SU-DHL-6 (cell line): ENCODE measurements at regions not wholly inside any gene's neighbourhood (a gene's known extent, or its start where the extent isn't known, plus 50 kb on each side); places are given as distances from the start of the nearest gene placed in this dataset.

Experiments
- H2AFZ ChIP-seq: fragments of 200-600 bp; sonication (generic); 2 replicates; pipeline ENCODE4 v1.6.1; 2014; ENCODE audit warnings: low read depth, mild to moderate bottlenecking, moderate library complexity, mixed read lengths, antibody characterized with exemption, low read length; ENCODE audit not compliant: severe bottlenecking
- H3F3A ChIP-seq: fragments of 200-600 bp; shearing (Covaris generic); 2 replicates; pipeline ENCODE4 v1.6.0; 2016; ENCODE audit warnings: antibody characterized with exemption, mild to moderate bottlenecking; ENCODE audit not compliant: insufficient read depth
- H3K27ac ChIP-seq: fragments of 200-600 bp; sonication (generic); 2 replicates; pipeline ENCODE4 v1.5.1; 2016; ENCODE audit warnings: low read depth, mild to moderate bottlenecking, low read length, moderate library complexity, mixed read lengths
- H3K27me3 ChIP-seq: fragments of 200-600 bp; sonication (generic), shearing (Covaris generic); 2 replicates; pipeline ENCODE4 v1.6.0; 2014; ENCODE audit warnings: mild to moderate bottlenecking, low read length
- H3K36me3 ChIP-seq: fragments of 200-600 bp; sonication (generic); 2 replicates; pipeline ENCODE4 v1.6.1; 2014; ENCODE audit warnings: mild to moderate bottlenecking, low read length, mixed read lengths
- H3K4me2 ChIP-seq: fragments of 300-600, 200-600 bp; shearing (Covaris generic), sonication (generic); 2 replicates; pipeline ENCODE4 v1.6.0; 2014; ENCODE audit warnings: low read length, low read depth, mild to moderate bottlenecking; ENCODE audit not compliant: poor library complexity, severe bottlenecking
- H3K4me3 ChIP-seq: fragments of 200-600 bp; sonication (generic); 2 replicates; pipeline ENCODE4 v1.5.1; 2014; ENCODE audit warnings: antibody characterized with exemption, low read length, mild to moderate bottlenecking, mixed read lengths; ENCODE audit not compliant: insufficient read depth, poor library complexity, severe bottlenecking
- H3K79me2 ChIP-seq: fragments of 200-600 bp; sonication (generic); 2 replicates; pipeline ENCODE4 v1.6.1; 2014; ENCODE audit warnings: mild to moderate bottlenecking, low read length, moderate library complexity; ENCODE audit not compliant: insufficient read depth
- H3K9ac ChIP-seq: fragments of 200-600 bp; sonication (generic); 2 replicates; pipeline ENCODE4 v1.7.0; 2014; ENCODE audit warnings: mild to moderate bottlenecking, low read length
- H3K9me2 ChIP-seq: fragments of 200-600 bp; sonication (generic); replicated peaks from 2 replicates; pipeline ENCODE4 v1.6.1; 2014; ENCODE audit warnings: low read length; ENCODE audit not compliant: insufficient read depth
- H3K9me3 ChIP-seq: fragments of 200-600 bp; sonication (generic); 2 replicates; pipeline ENCODE4 v1.6.1; 2014; ENCODE audit warnings: low read length, mixed read lengths; ENCODE audit not compliant: insufficient read depth
- H4K20me1 ChIP-seq: fragments of 200-600 bp; sonication (generic); 2 replicates; pipeline ENCODE4 v1.6.1; 2014; ENCODE audit warnings: low read depth, mild to moderate bottlenecking, antibody characterized with exemption, low read length, moderate library complexity, mixed read lengths
- EZH2phosphoT487 ChIP-seq: fragments of 200-600 bp; sonication (generic), shearing (Covaris generic); conservative IDR thresholded peaks from 2 replicates; pipeline ENCODE4 v1.6.1; 2018; ENCODE audit warnings: mild to moderate bottlenecking, antibody characterized with exemption, low read length, moderate library complexity, mixed read lengths
- TF ChIP-seq, protein P1 (sequence below): fragments of 200-600 bp; sonication (generic); IDR thresholded peaks from one replicate; pipeline ENCODE4 v1.5.1; 2017; ENCODE audit warnings: antibody characterized with exemption, mild to moderate bottlenecking, low read length, moderate library complexity; ENCODE audit not compliant: insufficient read depth, poor library complexity, severe bottlenecking

DNA sequence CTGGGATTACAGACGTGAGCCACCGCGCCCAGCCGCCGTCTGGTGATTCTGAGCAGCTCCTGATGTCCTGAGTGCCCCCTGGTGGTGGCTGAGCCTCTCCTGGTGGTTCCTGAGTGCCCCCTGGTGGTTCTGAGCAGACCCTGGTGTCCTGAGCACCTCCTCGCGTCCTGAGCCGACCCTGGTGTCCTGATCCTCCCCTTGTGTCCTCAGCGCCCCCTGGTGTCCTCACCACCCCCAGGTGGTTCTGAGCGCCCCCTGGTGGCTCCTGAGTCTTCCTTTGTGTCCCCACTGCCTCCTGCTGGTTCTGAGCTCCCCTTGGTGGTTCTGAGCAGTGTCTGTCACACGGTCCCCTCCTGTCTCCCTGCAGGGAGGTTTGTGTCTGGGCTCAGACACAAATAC is 1304.9 kb downstream of the TMEM121 start:
- no peak for TF ChIP-seq EZH2phosphoT487
- TF ChIP-seq, protein P1, sequence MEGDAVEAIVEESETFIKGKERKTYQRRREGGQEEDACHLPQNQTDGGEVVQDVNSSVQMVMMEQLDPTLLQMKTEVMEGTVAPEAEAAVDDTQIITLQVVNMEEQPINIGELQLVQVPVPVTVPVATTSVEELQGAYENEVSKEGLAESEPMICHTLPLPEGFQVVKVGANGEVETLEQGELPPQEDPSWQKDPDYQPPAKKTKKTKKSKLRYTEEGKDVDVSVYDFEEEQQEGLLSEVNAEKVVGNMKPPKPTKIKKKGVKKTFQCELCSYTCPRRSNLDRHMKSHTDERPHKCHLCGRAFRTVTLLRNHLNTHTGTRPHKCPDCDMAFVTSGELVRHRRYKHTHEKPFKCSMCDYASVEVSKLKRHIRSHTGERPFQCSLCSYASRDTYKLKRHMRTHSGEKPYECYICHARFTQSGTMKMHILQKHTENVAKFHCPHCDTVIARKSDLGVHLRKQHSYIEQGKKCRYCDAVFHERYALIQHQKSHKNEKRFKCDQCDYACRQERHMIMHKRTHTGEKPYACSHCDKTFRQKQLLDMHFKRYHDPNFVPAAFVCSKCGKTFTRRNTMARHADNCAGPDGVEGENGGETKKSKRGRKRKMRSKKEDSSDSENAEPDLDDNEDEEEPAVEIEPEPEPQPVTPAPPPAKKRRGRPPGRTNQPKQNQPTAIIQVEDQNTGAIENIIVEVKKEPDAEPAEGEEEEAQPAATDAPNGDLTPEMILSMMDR: peak; percentile 94
- no peaks in the 10 kb centered on the region for H3K79me2 ChIP-seq
- H3K27ac ChIP-seq: no peak overlapping the region
- peaks cover 10% of the 10 kb centered on the region; the same call in 1 of the 2 replicates for H3K9me3 ChIP-seq
- no peak overlapping the region for H3K4me3 ChIP-seq
- no peak overlapping the region for H3K4me2 ChIP-seq
- no peak overlapping the region for H2AFZ ChIP-seq
- H3F3A ChIP-seq: peaks cover 14% of the 10 kb centered on the region
- H3K36me3 ChIP-seq: no peaks in the 10 kb centered on the region
- H3K27me3 ChIP-seq: no peaks in the 10 kb centered on the region
- no peaks in the 10 kb centered on the region for H3K9me2 ChIP-seq
- no peaks in the 10 kb centered on the region for H4K20me1 ChIP-seq
- no peak overlapping the region for H3K9ac ChIP-seq

DNA sequence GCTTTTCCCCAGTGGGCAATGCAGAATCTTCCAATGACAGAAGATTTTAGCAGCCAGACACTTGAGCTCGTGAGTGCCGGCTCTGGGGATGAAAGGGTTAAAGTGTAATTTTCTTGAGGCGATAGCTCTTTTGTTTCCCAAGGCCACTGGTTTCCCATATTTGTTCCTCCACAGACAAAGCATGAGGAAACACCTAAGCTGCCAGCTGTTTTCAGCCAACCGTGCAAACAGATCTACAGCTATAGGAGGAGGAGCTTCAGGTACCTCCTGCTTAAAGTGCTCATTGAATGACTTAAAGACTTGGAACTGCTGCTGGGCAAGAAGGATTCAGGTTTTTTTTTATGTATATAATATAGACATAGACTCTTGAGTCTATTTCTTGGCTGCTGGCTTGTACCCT is 1311.5 kb downstream of the TMEM121 start:
- Histone ChIP-seq H2AFZ (no peak overlapping the region), H3K27me3 (no peaks in the 10 kb centered on the region), H3K27ac (no peak overlapping the region), H3K4me3 (no peak overlapping the region), H3K79me2 (no peaks in the 10 kb centered on the region), H3K36me3 (no peaks in the 10 kb centered on the region), H3K9ac (no peak overlapping the region), H3K9me3 (no peaks in the 10 kb centered on the region), H3F3A (peaks cover 17% of the 10 kb centered on the region), H4K20me1 (no peaks in the 10 kb centered on the region), H3K4me2 (no peak overlapping the region), H3K9me2 (no peaks in the 10 kb centered on the region)
- no peak for TF ChIP-seq EZH2phosphoT487
- TF ChIP-seq, protein P1: no peak

DNA sequence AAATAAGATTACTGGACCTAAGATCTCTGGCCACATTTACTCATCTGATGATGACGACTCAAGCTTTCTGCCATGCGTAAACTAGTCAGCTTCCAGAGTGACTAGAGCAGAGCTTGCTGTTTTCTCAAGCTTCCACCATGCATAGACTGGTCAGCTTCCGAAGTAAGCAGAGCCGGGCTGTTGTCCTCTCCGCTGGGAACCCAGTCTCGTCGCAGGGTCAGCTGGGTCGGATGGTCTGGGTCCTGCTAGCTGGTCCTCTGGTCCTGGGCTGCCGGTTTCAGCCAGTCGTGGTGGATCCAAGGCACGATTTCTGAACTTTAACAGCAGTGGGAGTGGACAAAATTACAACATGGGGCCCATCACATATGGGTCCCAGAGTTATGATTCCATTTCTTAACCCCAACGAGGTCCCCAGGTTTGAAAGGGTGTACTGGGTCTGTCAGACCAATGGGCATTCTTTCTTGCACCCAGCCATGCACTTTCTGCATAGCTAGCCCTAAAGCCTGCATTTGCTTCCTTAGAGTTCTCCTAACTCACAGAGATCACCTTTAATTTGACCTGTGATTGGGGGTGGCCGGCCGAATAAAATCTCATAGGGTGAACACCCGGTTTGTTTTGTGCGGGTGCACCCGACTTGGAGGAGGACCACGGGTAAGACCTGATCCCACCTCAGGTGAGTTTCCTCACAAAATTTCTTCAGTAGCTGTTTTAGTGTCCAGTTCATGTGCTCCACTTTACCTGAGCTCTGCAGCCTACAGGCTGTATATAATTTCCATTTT is 1312.8 kb downstream of the TMEM121 start:
- H4K20me1 ChIP-seq: no peaks in the 10 kb centered on the region
- H2AFZ ChIP-seq: no peak overlapping the region
- no peaks in the 10 kb centered on the region for H3K9me3 ChIP-seq
- no peak overlapping the region for H3K4me3 ChIP-seq
- H3K36me3 ChIP-seq: no peaks in the 10 kb centered on the region
- H3K27ac ChIP-seq: no peak overlapping the region
- H3F3A ChIP-seq: peaks cover 30% of the 10 kb centered on the region
- no peaks in the 10 kb centered on the region for H3K9me2 ChIP-seq
- no peaks in the 10 kb centered on the region for H3K79me2 ChIP-seq
- TF ChIP-seq EZH2phosphoT487: no peak
- TF ChIP-seq, protein P1: no peak
- no peak overlapping the region for H3K9ac ChIP-seq
- H3K4me2 ChIP-seq: no peak overlapping the region
- H3K27me3 ChIP-seq: no peaks in the 10 kb centered on the region
